ENCODE measurements at regions not wholly inside any gene's neighbourhood (a gene's known extent, or its start where the extent isn't known, plus 50 kb on each side); places are given as distances from the start of the nearest gene placed in this dataset.
"Not testable (repeated sequence)": the region's sequence is repeated elsewhere in the genome, so short reads cannot be mapped to it uniquely, and the experiment has no call there.

DNA sequence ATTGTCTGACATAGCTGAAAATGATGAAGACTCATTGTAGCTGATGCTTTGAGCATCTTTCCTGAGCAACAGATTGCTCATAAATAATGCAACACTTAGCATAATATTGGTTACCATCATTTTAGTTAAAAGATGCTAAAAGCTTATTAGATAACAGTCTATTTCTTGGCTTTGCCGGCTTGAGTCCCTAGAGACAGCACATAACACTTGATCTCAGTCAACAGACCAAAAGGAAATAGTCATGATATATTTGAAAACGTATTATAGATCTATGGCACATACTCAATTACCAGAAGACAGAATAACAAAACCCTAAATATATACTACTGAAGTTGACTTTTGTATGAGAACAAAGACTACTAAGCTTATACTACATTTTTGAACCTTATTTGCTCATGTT, 846.7 kb upstream of the EPHA5 start:
- DNase-seq: no peak

DNA sequence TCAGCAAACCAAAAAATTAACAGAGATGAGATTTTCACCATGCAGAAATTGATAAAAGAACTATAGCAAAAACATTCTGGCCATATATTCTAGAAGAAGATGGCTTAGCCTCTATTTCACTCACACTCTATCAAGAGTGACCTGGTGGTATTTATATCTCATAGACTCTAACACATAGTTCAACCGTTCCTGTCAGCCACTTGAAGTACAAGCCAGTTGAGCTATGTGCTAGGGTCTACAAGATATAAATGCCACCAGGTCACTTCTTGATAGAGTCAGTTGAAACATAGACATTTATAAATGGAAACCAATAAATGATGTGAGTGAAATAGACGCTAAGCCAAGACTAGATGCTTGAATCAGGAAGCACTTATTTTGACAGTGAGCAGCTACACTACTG, 836.7 kb upstream of the EPHA5 start:
- no peak for DNase-seq

DNA sequence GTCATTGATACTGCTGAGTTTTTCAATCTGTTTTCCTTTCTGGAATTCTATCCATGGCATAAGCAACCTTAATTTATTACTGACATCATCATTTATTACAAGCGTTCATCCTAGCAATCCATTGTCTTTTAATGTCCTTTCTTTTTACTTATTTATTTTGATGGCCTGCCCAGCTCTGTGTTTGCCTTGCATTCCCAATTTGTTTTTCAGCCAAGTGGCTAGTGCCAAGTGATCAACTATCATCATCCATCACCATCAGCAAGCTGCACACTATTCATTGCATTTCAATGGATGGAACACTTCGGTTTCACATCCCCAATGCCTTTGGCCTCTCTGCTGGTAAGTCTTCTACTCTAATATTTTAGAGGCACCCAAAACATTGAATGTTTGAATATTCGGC, 831.7 kb upstream of the EPHA5 start:
- no peak for DNase-seq

DNA sequence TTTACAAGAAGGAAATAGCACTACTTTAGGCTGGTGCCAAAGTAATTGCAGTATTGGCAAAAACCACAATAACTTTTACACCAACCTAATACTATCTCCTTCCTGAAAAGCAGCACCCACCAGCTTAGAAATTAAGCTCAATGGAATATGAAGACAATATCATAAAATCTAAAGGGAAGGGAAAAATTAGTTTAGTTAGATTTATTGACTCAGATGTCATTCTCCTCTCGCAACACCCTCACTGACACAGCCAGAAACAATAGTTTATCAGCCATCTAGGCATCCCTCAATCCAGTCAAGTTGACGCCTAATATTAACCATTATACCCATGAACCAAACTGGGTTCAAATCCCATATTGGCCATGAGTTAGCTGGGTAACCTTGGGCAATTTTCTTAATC, 820.4 kb upstream of the EPHA5 start:
- no peak for DNase-seq

DNA sequence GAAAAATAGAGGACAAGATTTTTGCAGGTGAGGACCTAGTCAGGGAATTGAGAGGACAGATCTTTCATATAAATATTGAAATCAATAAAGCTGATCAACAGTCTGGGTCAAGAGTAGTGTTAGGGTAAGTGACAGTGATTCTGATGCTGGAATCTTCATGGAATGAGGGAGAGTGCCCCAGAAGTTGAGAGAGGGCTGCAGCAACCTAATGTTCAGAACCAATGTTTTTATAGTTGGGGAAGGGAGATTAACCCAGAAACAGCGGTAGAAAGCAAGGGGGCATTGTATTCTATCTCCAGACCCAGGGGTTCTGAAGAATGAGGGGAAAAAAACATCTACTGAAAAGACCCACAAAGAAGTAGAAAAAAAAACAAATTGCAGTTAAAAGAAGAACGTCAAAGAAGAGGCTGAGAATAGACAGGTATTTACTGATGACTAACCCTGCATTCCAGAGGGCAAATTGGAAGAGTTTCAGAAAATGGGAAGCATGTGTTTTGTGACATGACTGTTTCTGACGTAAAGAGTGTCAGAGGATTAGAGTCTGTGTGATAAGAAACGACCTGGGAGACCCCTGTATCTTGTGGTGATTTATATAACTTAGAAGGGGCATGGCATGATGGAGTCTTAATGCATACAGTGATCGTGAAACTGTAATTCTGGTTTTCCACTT, 819.6 kb upstream of the EPHA5 start:
- no peak for DNase-seq

DNA sequence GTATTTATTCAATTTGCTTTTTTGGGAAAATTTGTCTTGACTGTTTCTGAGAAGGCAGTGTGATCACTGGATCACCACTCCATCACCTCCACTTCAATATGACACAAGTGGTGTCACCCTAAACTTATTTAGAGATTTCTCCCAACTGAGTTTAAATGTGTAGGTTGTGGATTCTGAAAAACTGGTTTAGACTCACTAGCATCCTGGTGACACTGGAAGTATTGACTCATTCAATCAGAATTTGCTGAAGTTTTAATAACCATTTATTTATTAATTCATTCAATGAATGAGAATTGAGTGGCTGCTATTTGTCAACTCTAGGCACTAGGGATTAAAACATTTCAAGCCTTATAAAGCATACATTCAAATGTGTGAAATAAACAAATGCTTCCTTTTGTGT, 819.1 kb upstream of the EPHA5 start:
- no peak for DNase-seq

DNA sequence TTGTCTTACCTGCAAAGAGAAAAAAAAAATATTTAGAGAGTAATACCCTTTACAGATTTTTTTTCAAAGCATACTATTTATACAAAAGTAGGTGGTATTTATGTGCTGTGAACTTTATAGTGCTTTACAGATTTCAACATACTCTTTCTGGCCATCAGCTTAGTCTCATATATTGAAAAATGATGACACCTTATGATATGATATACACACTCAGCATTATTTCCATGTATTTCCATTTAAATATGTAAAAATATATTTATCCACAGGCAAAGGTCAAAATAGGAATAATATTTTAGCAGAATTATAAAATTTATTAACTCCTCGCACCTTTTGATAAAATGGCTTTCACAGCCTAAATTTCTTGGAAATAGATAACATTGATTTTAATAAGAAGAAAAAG, 815.8 kb upstream of the EPHA5 start:
- no peak for DNase-seq

DNA sequence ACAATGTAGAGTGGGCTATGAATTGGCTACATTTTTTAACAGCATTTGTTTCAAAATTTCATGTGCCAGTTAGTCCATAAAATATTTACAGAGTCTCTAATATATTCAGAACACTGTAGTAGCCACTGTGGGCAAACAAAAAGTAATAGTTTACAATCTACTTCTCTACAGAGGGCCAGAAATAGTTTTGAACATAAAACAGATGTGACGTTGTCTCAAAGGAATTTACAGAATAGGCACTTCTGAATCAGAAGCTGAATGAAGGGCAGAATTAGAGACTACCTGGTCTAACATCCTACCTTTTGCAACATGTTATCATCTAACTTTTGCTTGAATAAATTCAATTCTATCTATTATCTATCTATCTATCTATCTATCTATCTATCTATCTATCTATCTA, 811.9 kb upstream of the EPHA5 start:
- no peak for DNase-seq

DNA sequence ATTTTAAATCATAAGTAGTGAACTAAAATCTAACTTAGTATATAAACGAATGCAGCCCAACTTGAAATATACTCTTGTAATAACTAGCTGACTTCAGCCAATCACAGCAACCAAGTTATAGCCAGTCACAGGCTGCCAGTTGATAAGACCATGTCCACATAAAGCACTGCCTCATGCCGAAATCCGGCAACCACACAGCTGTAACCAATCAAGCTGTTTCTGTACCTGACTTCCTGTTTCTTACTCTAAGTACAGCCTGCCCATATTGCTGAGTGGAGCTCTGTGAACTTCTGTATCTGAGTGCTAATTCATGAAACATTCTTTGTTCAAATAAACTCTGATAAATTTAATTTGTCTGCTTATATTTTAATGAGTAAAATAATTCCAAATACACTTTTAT, 805.3 kb upstream of the EPHA5 start:
- no peak for DNase-seq

DNA sequence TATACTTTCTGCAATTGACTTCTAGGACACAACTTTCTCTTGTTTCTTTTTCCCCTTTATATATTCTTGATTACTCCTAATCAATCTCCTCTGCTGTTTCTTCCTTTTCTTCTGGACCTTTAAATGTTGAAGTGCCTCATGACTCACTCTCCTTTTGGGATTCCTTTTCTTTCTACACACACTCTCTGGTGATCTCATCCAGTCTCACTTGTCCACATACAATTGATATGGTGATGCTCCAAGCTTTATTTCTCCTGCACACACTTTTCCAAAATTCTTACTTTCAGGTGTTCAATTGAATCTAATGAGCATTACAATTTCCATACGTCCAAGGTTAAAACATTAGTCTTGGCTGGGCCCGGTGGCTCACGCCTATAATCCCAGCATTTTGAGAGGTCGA, 794.8 kb upstream of the EPHA5 start:
- no peak for DNase-seq

DNA sequence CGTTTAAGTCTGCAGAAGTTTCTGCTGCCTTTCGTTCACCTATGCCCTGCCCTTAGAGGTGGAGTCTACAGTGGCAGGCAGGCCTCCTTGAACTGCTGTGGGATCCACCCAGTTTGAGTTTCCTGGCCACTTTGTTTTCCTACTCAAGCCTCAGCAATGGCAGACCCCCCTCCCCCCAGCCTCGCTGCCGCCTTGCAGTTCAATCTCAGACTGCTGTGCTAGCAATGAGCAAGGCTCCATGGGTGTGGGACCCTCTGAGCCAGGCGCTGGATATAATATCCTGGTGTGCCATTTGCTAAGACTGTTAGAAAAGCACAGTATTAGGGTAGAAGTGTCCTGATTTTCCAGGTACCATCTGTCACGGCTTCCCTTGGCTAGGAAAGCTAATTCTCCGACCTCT, 792.6 kb upstream of the EPHA5 start:
- not testable (repeated sequence) for DNase-seq

DNA sequence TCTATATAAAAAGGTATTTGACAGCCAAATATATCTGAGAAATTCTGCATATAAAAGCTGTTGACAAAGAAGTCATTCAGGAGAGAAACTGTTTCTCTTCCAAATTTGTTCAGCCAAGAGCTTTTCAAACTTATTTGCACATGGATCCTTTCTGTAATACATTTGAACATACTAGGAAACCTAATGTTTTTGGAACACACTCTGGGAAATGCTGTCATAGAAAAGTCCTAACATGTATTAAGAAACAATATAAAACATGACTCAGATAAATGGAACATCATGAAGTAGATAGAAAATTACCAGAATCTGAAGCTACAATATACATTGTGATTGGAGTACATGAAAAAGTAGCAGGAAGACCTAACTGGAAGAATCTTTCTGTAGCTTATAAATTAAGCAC, 781.5 kb upstream of the EPHA5 start:
- DNase-seq: no peak

DNA sequence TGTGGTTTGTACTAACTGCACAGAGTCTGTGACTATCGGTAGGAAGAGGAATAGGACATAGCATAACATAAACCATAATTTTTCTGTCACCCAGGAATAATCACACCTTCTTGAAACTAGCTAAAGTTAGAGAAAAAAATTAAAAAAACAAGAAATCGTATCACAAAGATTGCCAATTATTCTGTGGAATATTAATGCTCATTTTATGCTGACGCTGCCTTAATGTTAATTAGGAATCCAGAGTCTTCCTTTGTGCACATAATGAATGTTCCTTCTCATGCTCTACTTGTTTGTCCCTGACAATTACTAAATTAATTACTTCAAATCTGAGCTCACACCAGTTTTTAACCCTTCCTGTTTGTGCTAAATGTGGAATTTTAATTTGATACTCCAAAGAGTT, 772.7 kb upstream of the EPHA5 start:
- no peak for DNase-seq

DNA sequence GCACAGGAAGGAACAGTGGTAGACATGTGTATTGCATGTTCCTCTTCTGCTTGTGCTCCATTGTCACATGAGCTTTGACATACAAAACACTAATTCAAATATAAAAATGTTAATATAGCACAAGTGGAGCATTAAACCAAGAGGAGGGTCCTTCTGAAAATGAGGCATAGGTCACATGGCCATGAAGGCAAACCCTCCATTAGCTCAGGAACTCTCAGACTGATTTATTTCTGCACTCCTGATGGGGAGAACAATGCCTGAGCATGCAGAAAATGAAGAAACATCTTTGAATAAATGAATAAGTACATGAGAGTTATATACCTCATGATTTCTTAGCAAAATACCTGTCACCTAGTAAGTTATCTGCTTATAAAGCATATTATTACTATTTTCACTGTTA, 769.2 kb upstream of the EPHA5 start:
- DNase-seq: no peak

DNA sequence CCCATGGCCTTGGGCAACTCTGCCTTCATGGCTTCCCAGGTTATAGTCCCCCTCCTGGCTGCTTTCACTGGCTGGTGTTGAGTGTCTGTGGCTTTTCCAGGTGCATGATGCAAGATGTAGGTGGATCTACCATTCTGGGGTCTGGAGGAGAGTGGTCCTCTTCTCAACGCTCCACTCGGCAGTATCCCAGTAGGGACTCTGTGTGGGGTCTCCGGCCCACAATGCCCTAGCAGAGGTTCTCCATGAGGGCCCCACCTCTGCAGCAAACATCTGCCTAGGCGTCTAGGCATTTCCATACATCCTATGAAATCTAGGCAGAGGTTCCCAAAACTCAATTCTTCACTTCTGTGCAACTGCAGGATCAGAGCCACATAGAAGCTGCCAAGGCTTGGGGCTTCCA, 763.4 kb upstream of the EPHA5 start:
- DNase-seq: no peak

DNA sequence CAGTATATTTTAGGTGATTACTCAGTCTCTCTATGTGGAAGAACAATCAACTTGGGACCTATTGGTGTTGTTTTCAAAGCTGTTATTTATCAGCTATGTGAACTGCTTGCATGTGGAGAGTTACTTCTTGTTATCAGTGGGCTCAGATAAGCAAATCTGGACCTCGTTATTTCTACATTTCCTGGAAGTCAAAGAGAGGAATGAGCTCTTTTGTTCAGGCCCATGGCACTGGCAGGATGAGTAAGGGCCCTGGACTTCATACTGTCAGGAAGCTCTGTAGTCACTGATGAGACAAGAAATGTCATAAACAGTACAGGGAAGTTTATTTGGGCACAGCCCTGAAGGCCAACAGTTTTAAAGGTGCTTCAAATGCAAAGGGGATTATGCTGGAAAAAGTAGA, 760.6 kb upstream of the EPHA5 start:
- DNase-seq: no peak

DNA sequence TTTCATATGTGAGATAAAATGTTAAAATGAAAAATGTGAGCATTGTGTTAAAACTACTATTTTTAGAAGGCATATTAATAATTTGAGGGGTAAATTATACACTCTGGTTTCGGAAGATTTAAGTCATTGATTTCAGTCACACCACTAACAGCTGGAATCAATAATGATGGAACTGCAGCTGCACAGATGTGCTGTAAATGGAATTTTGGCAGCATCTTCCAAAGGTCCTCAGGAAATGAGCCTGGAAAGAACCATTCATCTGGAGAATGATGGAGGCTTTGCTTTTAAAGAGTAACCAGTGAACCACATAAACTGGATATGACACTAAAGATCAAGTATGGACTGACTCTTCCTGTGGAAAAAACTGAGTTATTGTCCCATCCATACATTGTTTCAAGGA, 759.0 kb upstream of the EPHA5 start:
- no peak for DNase-seq

DNA sequence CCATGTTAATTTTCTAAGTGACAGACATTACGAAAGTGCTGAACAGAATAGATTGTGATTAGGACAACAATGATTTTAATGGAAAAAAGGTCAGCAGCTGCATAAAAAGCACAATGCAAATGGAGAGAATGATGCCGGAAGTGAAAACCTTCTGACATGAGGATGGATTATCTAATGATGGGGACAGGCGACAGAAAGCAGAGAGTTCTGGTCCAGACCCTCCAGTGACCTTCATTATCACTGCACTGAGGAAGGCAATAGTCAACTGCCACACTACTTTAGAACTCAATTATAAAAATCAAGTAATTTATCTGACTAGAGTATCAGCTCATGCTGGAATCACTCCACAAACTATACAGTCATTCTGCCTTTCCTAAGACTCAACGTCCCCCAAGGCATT, 746.1 kb upstream of the EPHA5 start:
- DNase-seq: no peak

DNA sequence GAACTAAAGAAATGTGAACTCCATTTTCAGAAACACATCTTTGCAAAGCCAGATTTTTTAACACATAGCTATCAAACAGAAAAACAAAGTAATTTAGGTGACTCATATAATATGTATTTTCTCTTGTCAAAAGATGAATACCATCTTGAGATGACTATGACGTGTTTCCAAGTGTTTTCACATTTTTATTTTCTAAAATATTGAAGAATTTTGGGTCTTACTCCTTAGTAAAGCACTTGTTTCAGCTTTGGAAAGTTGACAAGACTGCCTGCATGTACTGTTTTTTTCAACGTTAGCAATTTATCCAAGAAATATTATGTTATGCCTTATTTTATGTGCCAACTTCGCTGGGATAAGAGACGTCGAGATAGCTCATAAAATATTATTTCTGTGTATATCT, 733.9 kb upstream of the EPHA5 start:
- DNase-seq: no peak

DNA sequence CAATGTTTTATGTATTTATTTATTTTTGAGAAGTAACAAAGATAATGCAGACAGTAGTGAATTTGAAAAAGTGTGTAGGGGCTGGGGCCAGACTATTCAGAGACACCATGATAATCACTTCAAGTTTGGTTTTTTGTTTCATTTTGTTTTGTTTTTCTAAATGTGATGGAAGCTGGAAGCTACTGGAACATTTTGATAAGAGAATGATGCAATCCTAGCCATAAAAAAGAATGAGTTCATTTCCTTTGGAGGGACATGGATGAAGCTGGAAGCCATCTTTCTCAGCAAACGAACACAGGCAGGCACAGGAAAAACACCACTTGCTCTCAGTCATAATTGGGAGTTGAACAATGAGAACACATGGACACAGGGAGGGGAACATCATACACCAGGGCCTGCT, 706.6 kb upstream of the EPHA5 start:
- DNase-seq: no peak

DNA sequence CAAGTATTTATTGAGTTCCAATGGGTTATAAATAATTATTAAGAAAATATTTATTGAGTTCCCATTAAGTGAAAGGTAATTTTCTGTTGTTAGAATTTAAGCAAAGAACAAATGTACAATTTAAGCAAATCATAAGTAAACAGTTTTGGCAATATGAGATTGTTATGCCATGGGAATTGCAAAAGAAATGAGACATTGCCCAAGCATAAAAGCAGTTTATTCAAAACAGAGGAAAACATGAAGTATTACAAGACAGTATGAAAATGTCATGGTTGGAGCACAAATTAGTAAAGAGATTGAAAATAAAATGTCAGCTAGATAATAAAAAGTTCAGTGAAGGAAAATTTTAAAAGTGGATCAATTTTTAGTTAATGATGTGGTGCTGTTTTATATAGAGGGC, 706.1 kb upstream of the EPHA5 start:
- DNase-seq: no peak

DNA sequence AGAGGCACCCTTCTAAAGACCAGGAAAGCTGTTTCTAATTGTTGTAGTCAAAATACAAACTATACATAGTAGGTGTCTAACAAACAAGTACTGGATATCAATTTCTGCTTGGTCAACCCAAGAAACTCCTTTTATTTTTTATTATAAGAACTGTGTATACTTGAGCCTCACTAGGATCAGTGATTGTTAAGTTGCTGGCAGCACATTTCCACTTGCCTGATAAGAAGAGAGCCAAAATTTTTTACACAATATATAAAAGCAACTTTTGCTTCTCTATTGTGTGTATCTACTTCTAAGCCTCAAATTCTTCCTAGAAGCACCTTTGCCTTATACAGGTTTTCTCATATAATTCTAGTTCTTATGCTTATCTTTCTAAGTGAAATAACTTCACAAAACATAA, 703.0 kb upstream of the EPHA5 start:
- no peak for DNase-seq

DNA sequence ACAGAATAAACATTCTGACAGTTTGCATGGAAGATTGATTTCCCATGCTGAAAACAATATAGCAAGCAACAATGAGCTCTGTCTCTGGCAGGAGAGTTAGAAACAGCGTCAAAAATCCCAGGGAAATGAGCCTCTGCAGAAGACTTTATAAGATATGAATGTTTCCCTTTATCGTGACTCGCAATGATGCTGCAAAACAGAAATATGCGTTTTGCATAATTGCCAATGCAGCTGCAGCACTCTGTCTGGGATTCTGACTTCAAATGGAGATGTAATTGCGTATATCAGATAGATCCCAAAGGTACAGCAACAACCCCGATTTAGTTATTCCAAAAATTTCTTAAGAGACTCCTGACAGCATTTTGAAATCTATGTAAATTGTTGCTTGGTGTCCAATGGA, 702.4 kb upstream of the EPHA5 start:
- DNase-seq: no peak

DNA sequence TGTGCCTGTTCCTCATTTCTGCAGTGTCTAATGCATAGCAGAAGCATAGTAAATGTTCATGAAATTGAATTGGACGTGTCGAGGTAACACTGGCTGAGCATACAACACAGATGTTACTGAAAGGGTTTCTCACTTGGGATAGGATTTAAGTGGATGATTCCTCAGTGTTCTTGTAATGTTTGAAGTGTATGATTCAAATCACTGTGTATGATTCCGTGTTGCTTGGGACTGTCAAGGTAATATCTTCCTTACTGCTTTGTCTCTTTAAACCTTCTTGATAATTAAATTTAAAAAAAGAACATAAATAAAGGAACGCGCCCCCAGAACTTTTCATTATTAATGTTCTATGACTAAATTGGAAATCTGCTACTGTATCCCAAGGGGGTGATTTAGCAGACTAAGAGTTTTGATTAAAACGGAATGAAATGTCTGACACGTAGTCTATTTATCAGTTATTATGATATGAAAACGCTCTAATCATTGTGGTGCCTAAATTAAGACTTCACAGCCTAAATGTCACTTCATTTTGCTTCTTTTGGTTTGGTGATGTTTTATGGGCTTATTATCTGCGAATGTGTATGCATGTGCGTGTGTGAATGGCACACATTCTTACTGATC, 696.9 kb upstream of the EPHA5 start:
- DNase-seq: no peak

DNA sequence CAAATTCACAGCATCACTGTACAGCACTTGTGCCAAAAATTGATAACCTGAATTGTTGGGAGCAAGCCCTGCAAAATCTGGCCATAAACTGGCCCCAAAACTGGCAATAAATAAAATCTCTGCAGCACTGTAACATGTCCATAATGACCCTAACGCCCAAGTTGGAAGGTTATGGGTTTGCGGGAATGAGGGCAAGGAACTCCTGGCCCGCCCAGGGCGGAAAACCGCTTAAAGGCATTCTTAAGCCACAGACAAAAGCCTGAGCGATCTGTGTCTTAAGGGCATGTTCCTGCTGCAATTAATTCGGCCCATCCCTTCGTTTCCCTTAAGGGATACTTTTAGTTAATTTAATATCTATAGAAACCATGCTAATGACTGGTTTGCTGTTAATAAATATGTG, 690.1 kb upstream of the EPHA5 start:
- DNase-seq: not testable (repeated sequence)

Measured in activated T-cell treated with anti-CD3 and anti-CD28 coated beads, Interleukin-2, amount 50 U/mL, for 48 hours (primary cell).